Neural progenitor cell (in vitro differentiated cells): ENCODE measurements at regions not wholly inside any gene's neighbourhood (a gene's known extent, or its start where the extent isn't known, plus 50 kb on each side); places are given as distances from the start of the nearest gene placed in this dataset.

Experiments used
- CTCF ChIP-seq: fragments of 200-600 bp; sonication (generic); IDR thresholded peaks from 2 replicates; pipeline ENCODE4 v1.5.1; 2017; ENCODE audit warnings: antibody characterized with exemption, mild to moderate bottlenecking
- EZH2 ChIP-seq: fragments of 200-600 bp; sonication (generic); IDR thresholded peaks from 2 replicates; pipeline ENCODE4 v1.6.1; 2017; ENCODE audit warnings: antibody characterized with exemption, mild to moderate bottlenecking, moderate library complexity
- EZH2phosphoT487 ChIP-seq: fragments of 200-600 bp; sonication (generic); IDR thresholded peaks from 2 replicates; pipeline ENCODE4 v1.6.1; 2017; ENCODE audit warnings: antibody characterized with exemption

GRCh38 chr1:218817071-218817470 is 356.6 kb upstream of the LYPLAL1 start:
- TF ChIP-seq CTCF (no peak), EZH2 (no peak), EZH2phosphoT487 (no peak)
